Caco-2 (cell line): ENCODE measurements at regions not wholly inside any gene's neighbourhood (a gene's known extent, or its start where the extent isn't known, plus 50 kb on each side); places are given as distances from the start of the nearest gene placed in this dataset.
A peak's percentile ranks its signal among the peaks of the same experiment; 100 is the strongest.

Experiments
- BruUV-seq: library from RNA; stranded (reverse); fragments of 400-500 nt; replicated peaks from 2 replicates; lab custom pipeline; 2021; lab: Mats Ljungman, UMichigan
- CTCF ChIA-PET: fragments of 300-600 bp; sonication (Branson Sonifier 250); formaldehyde crosslinking; loops from one replicate; lab custom pipeline; 2022; ENCODE audit warnings: antibody characterized with exemption; lab: Charles Lee
- POLR2A ChIA-PET: fragments of 300-600 bp; sonication (Branson Sonifier 250); formaldehyde crosslinking; loops from one replicate; lab custom pipeline; 2022; ENCODE audit warnings: antibody characterized with exemption; lab: Charles Lee
- DNase-seq, 2 experiments: peaks; one replicate each; pipeline versions ENCODE4 v3.0.0 to v3.0.0-alpha.2; 2020 to 2022
- H3K27me3 ChIP-seq: replicated peaks from 2 replicates; pipeline ENCODE4 v1.6.0; 2011; ENCODE audit warnings: low read length; ENCODE audit not compliant: control insufficient read depth, insufficient read depth
- H3K36me3 ChIP-seq: 2 replicates; pipeline ENCODE4 v1.5.1; 2011; ENCODE audit warnings: low read length; ENCODE audit not compliant: control insufficient read depth, insufficient read depth
- H3K4me1 ChIP-seq: fragments of 250-450 bp; sonication (Bioruptor Pico); 2 replicates; pipeline ENCODE4 v1.5.1; 2020; ENCODE audit warnings: mild to moderate bottlenecking
- H3K4me3 ChIP-seq: 2 replicates; pipeline ENCODE4 v1.5.1; 2011; ENCODE audit warnings: low read depth, mild to moderate bottlenecking, control low read depth, low read length
- H3K9me3 ChIP-seq: fragments of 250-450 bp; sonication (Bioruptor Pico); 2 replicates; pipeline ENCODE4 v1.5.1; 2020; ENCODE audit warnings: mild to moderate bottlenecking, moderate library complexity
- H3K27ac Mint-ChIP-seq: one replicate; pipeline ENCODE4 v1.8.0; 2022; ENCODE audit warnings: mixed read lengths; ENCODE audit not compliant: unreplicated experiment
- H3K27me3 Mint-ChIP-seq: one replicate; pipeline ENCODE4 v1.8.0; 2022; ENCODE audit warnings: mixed read lengths; ENCODE audit not compliant: insufficient read depth, unreplicated experiment
- H3K36me3 Mint-ChIP-seq: one replicate; pipeline ENCODE4 v1.8.0; 2022; ENCODE audit warnings: mild to moderate bottlenecking, mixed read lengths; ENCODE audit not compliant: insufficient read depth, unreplicated experiment
- H3K4me1 Mint-ChIP-seq: one replicate; pipeline ENCODE4 v1.8.0; 2022; ENCODE audit warnings: low read depth, mixed read lengths; ENCODE audit not compliant: unreplicated experiment
- H3K4me3 Mint-ChIP-seq: one replicate; pipeline ENCODE4 v1.8.0; 2022; ENCODE audit warnings: mild to moderate bottlenecking, moderate library complexity, mixed read lengths; ENCODE audit not compliant: unreplicated experiment
- H3K9me3 Mint-ChIP-seq: one replicate; pipeline ENCODE4 v1.8.0; 2022; ENCODE audit warnings: mixed read lengths; ENCODE audit not compliant: unreplicated experiment
- intact Hi-C: fragments of 100-400 bp; cut with micrococcal nuclease; formaldehyde crosslinking; loops from one replicate; pipeline ENCODE4 v1.10.0; 2022; ENCODE audit not compliant: unreplicated experiment
- TF ChIP-seq, protein P1 (sequence below), 2 experiments: fragments of 200-600 bp in 1 of 2; IDR thresholded peaks; 1 replicate in 1 of 2; 2 replicates in 1 of 2; pipeline versions ENCODE4 v1.5.1 to v1.8.0; 2011 to 2022; ENCODE audit warnings: antibody characterized with exemption in 1 of 2, control low read depth in 1 of 2, inconsistent platforms in 1 of 2, low read depth in 1 of 2, low read length in 1 of 2, mild to moderate bottlenecking in 1 of 2, moderate library complexity in 1 of 2; ENCODE audit not compliant: insufficient read depth in 1 of 2, severe bottlenecking in 1 of 2, unreplicated experiment in 1 of 2

DNA sequence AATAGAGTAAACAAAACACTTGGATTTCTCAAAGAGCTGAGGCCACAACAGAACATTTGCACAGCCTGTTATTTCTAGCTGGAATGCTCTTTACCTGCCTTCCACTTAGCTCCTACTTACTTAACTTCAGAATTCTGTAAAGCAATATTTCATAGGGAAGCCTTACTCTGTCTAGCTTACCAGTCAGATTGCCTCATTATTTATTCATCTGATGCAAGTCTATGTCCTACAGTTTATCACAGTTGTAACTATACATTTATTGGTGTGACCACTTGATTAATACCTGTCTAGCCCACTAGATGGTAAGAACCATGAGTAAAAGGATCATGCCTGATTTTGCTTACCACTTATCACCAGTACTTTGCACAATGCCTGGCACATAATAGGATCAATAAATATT is 56.1 kb upstream of the ME3 start:
- TF ChIP-seq, protein P1, sequence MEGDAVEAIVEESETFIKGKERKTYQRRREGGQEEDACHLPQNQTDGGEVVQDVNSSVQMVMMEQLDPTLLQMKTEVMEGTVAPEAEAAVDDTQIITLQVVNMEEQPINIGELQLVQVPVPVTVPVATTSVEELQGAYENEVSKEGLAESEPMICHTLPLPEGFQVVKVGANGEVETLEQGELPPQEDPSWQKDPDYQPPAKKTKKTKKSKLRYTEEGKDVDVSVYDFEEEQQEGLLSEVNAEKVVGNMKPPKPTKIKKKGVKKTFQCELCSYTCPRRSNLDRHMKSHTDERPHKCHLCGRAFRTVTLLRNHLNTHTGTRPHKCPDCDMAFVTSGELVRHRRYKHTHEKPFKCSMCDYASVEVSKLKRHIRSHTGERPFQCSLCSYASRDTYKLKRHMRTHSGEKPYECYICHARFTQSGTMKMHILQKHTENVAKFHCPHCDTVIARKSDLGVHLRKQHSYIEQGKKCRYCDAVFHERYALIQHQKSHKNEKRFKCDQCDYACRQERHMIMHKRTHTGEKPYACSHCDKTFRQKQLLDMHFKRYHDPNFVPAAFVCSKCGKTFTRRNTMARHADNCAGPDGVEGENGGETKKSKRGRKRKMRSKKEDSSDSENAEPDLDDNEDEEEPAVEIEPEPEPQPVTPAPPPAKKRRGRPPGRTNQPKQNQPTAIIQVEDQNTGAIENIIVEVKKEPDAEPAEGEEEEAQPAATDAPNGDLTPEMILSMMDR (IDR thresholded peaks at IDR 0.05; ENCODE audit: insufficient read depth in 1 of 2, low read depth in 1 of 2, low read length in 1 of 2, severe bottlenecking in 1 of 2, unreplicated experiment in 1 of 2), result no peak
- Histone ChIP-seq H3K36me3 (no peaks in the 10 kb centered on the region), H3K9me3 (peaks cover 27% of the 10 kb centered on the region), H3K4me3 (no peak overlapping the region), H3K27me3 (no peaks in the 10 kb centered on the region), H3K4me1 (peaks cover 24% of the 10 kb centered on the region)
- Mint-ChIP-seq H3K27ac (no peak overlapping the region), H3K9me3 (peaks cover 15% of the 10 kb centered on the region), H3K4me1 (peaks cover 25% of the 10 kb centered on the region), H3K36me3 (peaks cover 11% of the 10 kb centered on the region), H3K27me3 (no peaks in the 10 kb centered on the region), H3K4me3 (no peak overlapping the region)
- ChIA-PET CTCF (no interaction called here), POLR2A (no interaction called here)
- no peak for DNase-seq
- intact Hi-C loops, result no loop called here
- BruUV-seq, result no TSS peak

DNA sequence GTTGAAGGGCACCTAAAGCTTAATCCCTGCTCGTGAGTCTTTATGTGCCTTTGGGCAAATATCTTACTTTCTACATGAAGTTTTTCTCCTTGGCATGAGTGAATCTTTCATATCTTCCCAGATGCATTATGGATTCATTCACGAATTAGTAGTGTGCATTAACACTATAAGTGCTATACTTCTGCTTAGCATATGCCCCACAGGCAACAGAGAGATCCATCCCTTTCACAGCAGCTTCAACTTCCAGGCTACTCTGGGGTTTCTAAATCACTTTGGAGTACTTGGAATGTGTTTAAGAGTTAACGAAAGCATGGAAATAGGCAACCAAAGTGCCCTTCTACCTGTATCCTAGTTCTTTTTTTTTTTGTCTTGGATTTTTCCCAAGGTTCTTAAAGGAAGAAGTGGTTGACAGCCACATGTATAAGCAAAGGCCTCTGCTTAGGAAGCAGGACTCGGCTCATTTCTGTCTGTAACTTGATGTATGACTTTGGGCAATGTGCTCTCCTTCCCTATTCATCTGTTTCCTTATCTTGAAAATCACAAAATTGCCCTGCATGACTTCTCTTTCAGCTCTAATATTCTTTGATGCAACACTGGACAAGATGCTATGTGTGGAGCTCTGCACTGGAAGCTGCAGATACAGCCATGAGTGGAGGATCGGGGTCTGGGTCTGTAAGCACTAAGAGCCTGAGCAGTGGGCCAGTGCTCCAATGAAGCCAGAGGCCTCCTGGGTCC is 54.5 kb upstream of the ME3 start:
- intact Hi-C loops, result no loop called here
- no peak overlapping the region for H3K4me3 ChIP-seq
- Mint-ChIP-seq H3K27ac (peak overlapping the region; percentile 56), H3K4me1 (peaks cover 22% of the 10 kb centered on the region), H3K36me3 (peaks cover 11% of the 10 kb centered on the region), H3K4me3 (no peak overlapping the region), H3K9me3 (peaks cover 27% of the 10 kb centered on the region), H3K27me3 (no peaks in the 10 kb centered on the region)
- DNase-seq, result no peak
- H3K36me3 ChIP-seq, result no peaks in the 10 kb centered on the region
- CTCF ChIA-PET, result no interaction called here
- H3K27me3 ChIP-seq, result no peaks in the 10 kb centered on the region
- H3K9me3 ChIP-seq, result peaks cover 35% of the 10 kb centered on the region
- peaks cover 17% of the 10 kb centered on the region for H3K4me1 ChIP-seq
- no TSS peak for BruUV-seq
- POLR2A ChIA-PET, result no interaction called here
- TF ChIP-seq, protein P1 (IDR thresholded peaks at IDR 0.05; ENCODE audit: insufficient read depth in 1 of 2, low read depth in 1 of 2, low read length in 1 of 2, severe bottlenecking in 1 of 2, unreplicated experiment in 1 of 2), result no peak

GRCh38 chr11:86726118-86726753 is 53.8 kb upstream of the ME3 start:
- no TSS peak for BruUV-seq
- TF ChIP-seq, protein P1 (IDR thresholded peaks at IDR 0.05; ENCODE audit: insufficient read depth in 1 of 2, low read depth in 1 of 2, low read length in 1 of 2, severe bottlenecking in 1 of 2, unreplicated experiment in 1 of 2), result no peak

More at GRCh38 chr11:86726118-86726753, 53.8 kb upstream of the ME3 start:
- peaks cover 25% of the 10 kb centered on the region for H3K4me1 Mint-ChIP-seq
- peaks cover 17% of the 10 kb centered on the region for H3K4me1 ChIP-seq
- no peak overlapping the region for H3K4me3 Mint-ChIP-seq
- no peak for DNase-seq
- no peaks in the 10 kb centered on the region for H3K27me3 ChIP-seq
- H3K9me3 ChIP-seq, result peaks cover 35% of the 10 kb centered on the region
- peak overlapping the region; percentile 56 for H3K27ac Mint-ChIP-seq
- no peaks in the 10 kb centered on the region for H3K36me3 ChIP-seq
- peaks cover 16% of the 10 kb centered on the region for H3K36me3 Mint-ChIP-seq
- H3K27me3 Mint-ChIP-seq, result no peaks in the 10 kb centered on the region
- POLR2A ChIA-PET, result no interaction called here
- no peak overlapping the region for H3K4me3 ChIP-seq
- CTCF ChIA-PET, result no interaction called here
- peaks cover 34% of the 10 kb centered on the region for H3K9me3 Mint-ChIP-seq
- intact Hi-C loops, result no loop called here
